ENCODE measurements at regions not wholly inside any gene's neighbourhood (a gene's known extent, or its start where the extent isn't known, plus 50 kb on each side); places are given as distances from the start of the nearest gene placed in this dataset.

DNA sequence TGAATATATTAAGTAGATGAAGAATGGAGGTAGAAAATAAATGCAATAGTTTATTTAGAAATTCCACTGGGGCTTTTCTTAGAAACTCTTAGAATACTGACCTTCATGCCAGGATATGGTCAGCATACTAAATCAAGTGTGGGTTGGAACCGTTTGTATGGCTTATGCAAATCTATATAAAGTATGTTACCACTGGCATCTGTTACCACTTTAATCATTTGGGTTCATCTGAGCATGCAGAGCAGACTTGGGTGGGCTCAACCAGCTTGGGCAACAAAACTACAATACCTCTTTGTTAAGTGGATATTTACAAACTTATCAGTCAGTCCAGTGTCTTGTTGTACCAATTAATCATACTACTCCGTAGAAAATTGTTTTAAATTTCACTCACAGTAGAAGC, 125.8 kb downstream of the CRPPA start (continued):
- TF ChIP-seq HDAC3 (IDR thresholded peaks at IDR 0.05; ENCODE audit: borderline replicate concordance, partially characterized antibody): no peak

DNA sequence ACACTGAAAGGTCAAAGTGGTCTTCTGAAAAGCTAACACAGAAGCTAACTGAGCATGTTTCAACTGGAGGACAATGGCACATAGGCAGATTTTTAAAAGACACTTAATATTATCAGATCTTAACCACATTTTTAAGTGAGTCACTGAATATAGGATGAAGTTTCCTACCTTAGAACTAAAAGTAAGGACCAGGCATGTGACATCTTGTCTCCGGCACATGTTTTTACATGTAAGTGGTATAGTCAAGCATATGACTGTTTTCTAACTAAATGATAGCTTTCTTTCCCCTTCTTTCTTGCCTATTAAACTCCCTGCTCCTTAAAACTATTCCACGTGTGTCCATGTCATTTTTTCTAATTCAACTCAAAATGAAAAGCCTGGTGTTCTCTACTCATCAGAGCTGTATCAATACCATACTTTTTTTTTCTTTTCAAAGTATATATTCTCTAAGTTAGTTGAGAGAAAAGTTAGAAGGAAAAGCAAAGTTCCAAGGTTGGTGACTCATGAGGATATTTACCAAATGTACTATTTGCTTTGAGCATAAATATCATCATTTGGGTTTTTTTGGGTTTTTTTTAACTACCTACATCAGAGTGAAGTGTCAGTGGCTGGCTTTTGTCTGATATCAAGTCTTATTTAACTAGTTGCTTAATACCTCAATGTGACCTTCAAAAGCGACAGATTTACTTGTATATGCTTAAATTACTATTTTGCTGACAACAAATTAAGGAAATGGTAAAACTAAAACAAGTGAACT, 127.5 kb downstream of the CRPPA start:
- Histone ChIP-seq H3K9me1 (ENCODE audit: control insufficient read depth, insufficient read depth, low read length) (no peaks in the 10 kb centered on the region), H3K9me3 (replicated peaks; ENCODE audit: control insufficient read depth, insufficient read depth, low read depth, low read length) (peaks cover 12% of the 10 kb centered on the region), H3K9ac (ENCODE audit: insufficient read depth in 1 of 2, low read depth in 2 of 2, low read length in 2 of 2) (no peak overlapping the region), H4K20me1 (replicated peaks; ENCODE audit: control insufficient read depth, insufficient read depth, low read length) (no peaks in the 10 kb centered on the region), H3K36me3 (ENCODE audit: control insufficient read depth, insufficient read depth, low read length) (peaks cover 4% of the 10 kb centered on the region; the same call in 2 of the 3 replicates), H3K4me3 (no peak overlapping the region), H3K4me1 (replicated peaks in 1 of 2; ENCODE audit: control insufficient read depth in 2 of 2, insufficient read depth in 2 of 2, low read length in 2 of 2) (no peaks in the 10 kb centered on the region), H3K4me2 (ENCODE audit: insufficient read depth, low read length) (no peak overlapping the region), H2AFZ (ENCODE audit: low read depth, low read length) (no peak overlapping the region), H3K27me3 (ENCODE audit: control insufficient read depth in 2 of 2, insufficient read depth in 2 of 2, low read length in 2 of 2) (no peaks in the 10 kb centered on the region), H3K79me2 (ENCODE audit: control insufficient read depth, insufficient read depth, low read length) (no peaks in the 10 kb centered on the region), H3K27ac (ENCODE audit: extremely low read depth, low read depth, low read length) (no peak overlapping the region)
- TF ChIP-seq, protein P1, sequence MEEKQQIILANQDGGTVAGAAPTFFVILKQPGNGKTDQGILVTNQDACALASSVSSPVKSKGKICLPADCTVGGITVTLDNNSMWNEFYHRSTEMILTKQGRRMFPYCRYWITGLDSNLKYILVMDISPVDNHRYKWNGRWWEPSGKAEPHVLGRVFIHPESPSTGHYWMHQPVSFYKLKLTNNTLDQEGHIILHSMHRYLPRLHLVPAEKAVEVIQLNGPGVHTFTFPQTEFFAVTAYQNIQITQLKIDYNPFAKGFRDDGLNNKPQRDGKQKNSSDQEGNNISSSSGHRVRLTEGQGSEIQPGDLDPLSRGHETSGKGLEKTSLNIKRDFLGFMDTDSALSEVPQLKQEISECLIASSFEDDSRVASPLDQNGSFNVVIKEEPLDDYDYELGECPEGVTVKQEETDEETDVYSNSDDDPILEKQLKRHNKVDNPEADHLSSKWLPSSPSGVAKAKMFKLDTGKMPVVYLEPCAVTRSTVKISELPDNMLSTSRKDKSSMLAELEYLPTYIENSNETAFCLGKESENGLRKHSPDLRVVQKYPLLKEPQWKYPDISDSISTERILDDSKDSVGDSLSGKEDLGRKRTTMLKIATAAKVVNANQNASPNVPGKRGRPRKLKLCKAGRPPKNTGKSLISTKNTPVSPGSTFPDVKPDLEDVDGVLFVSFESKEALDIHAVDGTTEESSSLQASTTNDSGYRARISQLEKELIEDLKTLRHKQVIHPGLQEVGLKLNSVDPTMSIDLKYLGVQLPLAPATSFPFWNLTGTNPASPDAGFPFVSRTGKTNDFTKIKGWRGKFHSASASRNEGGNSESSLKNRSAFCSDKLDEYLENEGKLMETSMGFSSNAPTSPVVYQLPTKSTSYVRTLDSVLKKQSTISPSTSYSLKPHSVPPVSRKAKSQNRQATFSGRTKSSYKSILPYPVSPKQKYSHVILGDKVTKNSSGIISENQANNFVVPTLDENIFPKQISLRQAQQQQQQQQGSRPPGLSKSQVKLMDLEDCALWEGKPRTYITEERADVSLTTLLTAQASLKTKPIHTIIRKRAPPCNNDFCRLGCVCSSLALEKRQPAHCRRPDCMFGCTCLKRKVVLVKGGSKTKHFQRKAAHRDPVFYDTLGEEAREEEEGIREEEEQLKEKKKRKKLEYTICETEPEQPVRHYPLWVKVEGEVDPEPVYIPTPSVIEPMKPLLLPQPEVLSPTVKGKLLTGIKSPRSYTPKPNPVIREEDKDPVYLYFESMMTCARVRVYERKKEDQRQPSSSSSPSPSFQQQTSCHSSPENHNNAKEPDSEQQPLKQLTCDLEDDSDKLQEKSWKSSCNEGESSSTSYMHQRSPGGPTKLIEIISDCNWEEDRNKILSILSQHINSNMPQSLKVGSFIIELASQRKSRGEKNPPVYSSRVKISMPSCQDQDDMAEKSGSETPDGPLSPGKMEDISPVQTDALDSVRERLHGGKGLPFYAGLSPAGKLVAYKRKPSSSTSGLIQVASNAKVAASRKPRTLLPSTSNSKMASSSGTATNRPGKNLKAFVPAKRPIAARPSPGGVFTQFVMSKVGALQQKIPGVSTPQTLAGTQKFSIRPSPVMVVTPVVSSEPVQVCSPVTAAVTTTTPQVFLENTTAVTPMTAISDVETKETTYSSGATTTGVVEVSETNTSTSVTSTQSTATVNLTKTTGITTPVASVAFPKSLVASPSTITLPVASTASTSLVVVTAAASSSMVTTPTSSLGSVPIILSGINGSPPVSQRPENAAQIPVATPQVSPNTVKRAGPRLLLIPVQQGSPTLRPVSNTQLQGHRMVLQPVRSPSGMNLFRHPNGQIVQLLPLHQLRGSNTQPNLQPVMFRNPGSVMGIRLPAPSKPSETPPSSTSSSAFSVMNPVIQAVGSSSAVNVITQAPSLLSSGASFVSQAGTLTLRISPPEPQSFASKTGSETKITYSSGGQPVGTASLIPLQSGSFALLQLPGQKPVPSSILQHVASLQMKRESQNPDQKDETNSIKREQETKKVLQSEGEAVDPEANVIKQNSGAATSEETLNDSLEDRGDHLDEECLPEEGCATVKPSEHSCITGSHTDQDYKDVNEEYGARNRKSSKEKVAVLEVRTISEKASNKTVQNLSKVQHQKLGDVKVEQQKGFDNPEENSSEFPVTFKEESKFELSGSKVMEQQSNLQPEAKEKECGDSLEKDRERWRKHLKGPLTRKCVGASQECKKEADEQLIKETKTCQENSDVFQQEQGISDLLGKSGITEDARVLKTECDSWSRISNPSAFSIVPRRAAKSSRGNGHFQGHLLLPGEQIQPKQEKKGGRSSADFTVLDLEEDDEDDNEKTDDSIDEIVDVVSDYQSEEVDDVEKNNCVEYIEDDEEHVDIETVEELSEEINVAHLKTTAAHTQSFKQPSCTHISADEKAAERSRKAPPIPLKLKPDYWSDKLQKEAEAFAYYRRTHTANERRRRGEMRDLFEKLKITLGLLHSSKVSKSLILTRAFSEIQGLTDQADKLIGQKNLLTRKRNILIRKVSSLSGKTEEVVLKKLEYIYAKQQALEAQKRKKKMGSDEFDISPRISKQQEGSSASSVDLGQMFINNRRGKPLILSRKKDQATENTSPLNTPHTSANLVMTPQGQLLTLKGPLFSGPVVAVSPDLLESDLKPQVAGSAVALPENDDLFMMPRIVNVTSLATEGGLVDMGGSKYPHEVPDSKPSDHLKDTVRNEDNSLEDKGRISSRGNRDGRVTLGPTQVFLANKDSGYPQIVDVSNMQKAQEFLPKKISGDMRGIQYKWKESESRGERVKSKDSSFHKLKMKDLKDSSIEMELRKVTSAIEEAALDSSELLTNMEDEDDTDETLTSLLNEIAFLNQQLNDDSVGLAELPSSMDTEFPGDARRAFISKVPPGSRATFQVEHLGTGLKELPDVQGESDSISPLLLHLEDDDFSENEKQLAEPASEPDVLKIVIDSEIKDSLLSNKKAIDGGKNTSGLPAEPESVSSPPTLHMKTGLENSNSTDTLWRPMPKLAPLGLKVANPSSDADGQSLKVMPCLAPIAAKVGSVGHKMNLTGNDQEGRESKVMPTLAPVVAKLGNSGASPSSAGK (IDR thresholded peaks at IDR 0.05): peak; percentile 70
- TF ChIP-seq RFX5 (IDR thresholded peaks at IDR 0.05; ENCODE audit: low read depth, low read length) (no peak), L3MBTL2 (IDR thresholded peaks at IDR 0.05) (peak; percentile 27; the same call in 1 of the 2 replicates)
- DNase-seq (ENCODE audit: extremely low read depth in 1 of 4, low spot score in 3 of 4) (no peak), FAIRE-seq (no peak), ATAC-seq (no peak)
- 98% methylated on average over 3 of the region's 3 CpGs for WGBS (ENCODE audit: insufficient coverage, low coverage, missing lambda C conversion rate)
- intact Hi-C loops (cut with micrococcal nuclease): no loop called here
- ChIA-PET POLR2A (no interaction called here), CTCF (ENCODE audit: low intra/inter-chr PET ratio) (no interaction called here)
- no TSS peak for BruUV-seq (replicated peaks)
- in situ Hi-C loops (cut with MboI): no loop called here
